Mesothelial cell of epicardium (in vitro differentiated cells): ENCODE measurements at regions not wholly inside any gene's neighbourhood (a gene's known extent, or its start where the extent isn't known, plus 50 kb on each side); places are given as distances from the start of the nearest gene placed in this dataset.

Source experiments
- DNase-seq, 2 experiments: peaks; one replicate each; pipeline ENCODE4 v3.0.0; 2021; ENCODE audit warnings: low spot score in 2 of 2; ENCODE audit not compliant: unreplicated experiment in 2 of 2
- H3K27ac Mint-ChIP-seq: 2 replicates; pipeline ENCODE4 v1.8.0; 2021; ENCODE audit warnings: mixed read lengths
- H3K27me3 Mint-ChIP-seq: 2 replicates; pipeline ENCODE4 v1.8.0; 2021; ENCODE audit warnings: low read depth, mixed read lengths
- H3K36me3 Mint-ChIP-seq: 2 replicates; pipeline ENCODE4 v1.8.0; 2021; ENCODE audit warnings: mixed read lengths
- H3K4me1 Mint-ChIP-seq: 2 replicates; pipeline ENCODE4 v1.8.0; 2021; ENCODE audit warnings: mixed read lengths
- H3K4me3 Mint-ChIP-seq: 2 replicates; pipeline ENCODE4 v1.8.0; 2021; ENCODE audit warnings: mild to moderate bottlenecking, moderate library complexity, mixed read lengths
- H3K9me3 Mint-ChIP-seq: 2 replicates; pipeline ENCODE4 v1.8.0; 2021; ENCODE audit warnings: mixed read lengths
- TF ChIP-seq, protein P1 (sequence below): fragments of 200-600 bp; sonication (generic); IDR thresholded peaks from one replicate; pipeline ENCODE4 v1.5.0; 2021; ENCODE audit warnings: antibody characterized with exemption; ENCODE audit not compliant: unreplicated experiment

DNA sequence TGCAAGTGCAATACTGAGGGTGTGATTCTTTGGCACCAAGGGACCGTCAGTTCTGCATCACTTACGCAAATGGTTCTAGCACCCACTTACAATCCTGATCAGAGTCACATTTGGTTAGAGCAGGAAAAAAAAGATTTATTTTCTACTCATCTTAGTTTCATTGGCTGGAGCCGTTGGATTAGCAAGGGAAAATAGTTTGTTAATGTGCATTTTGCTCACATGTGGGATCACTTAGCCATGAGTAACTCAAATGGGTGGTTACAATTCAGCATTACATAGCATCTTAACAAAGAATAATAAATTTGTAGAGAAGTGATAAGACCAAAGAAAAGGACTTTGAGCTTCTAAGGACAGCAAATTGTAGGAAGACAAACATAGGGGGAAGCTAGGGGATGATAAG lies 216.9 kb downstream of the AUH start:
- H3K27ac Mint-ChIP-seq = no peak overlapping the region
- TF ChIP-seq, protein P1, sequence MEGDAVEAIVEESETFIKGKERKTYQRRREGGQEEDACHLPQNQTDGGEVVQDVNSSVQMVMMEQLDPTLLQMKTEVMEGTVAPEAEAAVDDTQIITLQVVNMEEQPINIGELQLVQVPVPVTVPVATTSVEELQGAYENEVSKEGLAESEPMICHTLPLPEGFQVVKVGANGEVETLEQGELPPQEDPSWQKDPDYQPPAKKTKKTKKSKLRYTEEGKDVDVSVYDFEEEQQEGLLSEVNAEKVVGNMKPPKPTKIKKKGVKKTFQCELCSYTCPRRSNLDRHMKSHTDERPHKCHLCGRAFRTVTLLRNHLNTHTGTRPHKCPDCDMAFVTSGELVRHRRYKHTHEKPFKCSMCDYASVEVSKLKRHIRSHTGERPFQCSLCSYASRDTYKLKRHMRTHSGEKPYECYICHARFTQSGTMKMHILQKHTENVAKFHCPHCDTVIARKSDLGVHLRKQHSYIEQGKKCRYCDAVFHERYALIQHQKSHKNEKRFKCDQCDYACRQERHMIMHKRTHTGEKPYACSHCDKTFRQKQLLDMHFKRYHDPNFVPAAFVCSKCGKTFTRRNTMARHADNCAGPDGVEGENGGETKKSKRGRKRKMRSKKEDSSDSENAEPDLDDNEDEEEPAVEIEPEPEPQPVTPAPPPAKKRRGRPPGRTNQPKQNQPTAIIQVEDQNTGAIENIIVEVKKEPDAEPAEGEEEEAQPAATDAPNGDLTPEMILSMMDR = no peak
- H3K36me3 Mint-ChIP-seq = no peaks in the 10 kb centered on the region
- no peak for DNase-seq
- H3K4me1 Mint-ChIP-seq = no peaks in the 10 kb centered on the region
- no peaks in the 10 kb centered on the region for H3K27me3 Mint-ChIP-seq
- H3K9me3 Mint-ChIP-seq = peaks cover 18% of the 10 kb centered on the region
- H3K4me3 Mint-ChIP-seq = no peak overlapping the region

DNA sequence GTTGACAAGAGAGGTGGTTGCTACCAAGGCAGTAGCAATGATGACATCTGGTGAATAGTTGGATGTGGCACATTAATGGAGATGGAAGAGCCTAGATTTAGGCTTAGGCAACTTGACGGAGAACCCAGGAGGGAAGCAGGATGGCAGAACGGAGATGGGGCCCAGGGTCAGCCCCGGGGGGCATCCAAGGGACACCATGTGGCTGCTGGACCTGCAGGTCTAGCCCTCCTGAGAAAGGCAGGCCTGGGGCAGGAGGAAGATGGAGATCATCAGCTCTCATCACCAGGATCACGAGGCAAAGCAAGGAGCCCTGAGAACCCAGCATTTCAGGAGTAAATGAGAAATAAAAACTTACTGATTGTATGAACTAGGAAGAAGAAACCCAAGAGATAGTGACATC lies 216.2 kb downstream of the AUH start:
- Mint-ChIP-seq H3K27ac (no peak overlapping the region), H3K27me3 (no peaks in the 10 kb centered on the region), H3K4me3 (no peak overlapping the region), H3K36me3 (peaks cover 1% of the 10 kb centered on the region), H3K9me3 (peaks cover 23% of the 10 kb centered on the region), H3K4me1 (no peaks in the 10 kb centered on the region)
- TF ChIP-seq, protein P1 = no peak
- DNase-seq = no peak

DNA sequence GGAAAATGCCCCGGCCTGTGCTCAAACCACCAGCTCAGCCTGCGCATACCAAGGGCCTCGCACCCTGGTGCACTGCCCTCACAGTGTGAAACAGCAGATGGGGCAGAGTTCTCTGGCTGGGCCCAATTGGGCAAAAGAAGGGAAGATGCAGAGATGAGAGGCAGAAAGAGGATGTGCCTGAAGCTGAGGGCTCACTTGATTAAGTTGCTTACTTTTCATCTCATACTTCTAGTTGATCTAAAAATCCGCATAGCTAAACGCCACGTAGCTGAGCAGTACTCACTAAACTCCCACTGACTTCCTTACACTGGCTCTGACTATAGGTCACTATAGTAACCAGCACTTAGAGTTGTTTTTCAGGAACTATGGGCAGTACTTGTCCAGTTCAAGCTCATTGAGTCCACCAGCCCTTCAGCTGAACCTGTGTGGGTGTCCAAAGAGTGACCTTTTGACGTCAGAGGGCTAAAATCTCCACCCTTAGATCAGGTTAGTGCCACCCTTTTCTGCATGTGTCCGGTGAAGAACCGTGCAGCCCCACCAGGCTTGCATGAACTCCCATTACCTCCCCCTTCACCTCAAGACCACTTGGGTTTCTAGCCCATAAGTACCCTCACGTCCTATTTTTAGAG lies 215.2 kb downstream of the AUH start:
- peaks cover 28% of the 10 kb centered on the region for H3K9me3 Mint-ChIP-seq
- H3K36me3 Mint-ChIP-seq = peaks cover 1% of the 10 kb centered on the region
- TF ChIP-seq, protein P1 = no peak
- H3K27me3 Mint-ChIP-seq = no peaks in the 10 kb centered on the region
- DNase-seq = no peak
- no peak overlapping the region for H3K27ac Mint-ChIP-seq
- H3K4me3 Mint-ChIP-seq = no peak overlapping the region
- no peaks in the 10 kb centered on the region for H3K4me1 Mint-ChIP-seq

DNA sequence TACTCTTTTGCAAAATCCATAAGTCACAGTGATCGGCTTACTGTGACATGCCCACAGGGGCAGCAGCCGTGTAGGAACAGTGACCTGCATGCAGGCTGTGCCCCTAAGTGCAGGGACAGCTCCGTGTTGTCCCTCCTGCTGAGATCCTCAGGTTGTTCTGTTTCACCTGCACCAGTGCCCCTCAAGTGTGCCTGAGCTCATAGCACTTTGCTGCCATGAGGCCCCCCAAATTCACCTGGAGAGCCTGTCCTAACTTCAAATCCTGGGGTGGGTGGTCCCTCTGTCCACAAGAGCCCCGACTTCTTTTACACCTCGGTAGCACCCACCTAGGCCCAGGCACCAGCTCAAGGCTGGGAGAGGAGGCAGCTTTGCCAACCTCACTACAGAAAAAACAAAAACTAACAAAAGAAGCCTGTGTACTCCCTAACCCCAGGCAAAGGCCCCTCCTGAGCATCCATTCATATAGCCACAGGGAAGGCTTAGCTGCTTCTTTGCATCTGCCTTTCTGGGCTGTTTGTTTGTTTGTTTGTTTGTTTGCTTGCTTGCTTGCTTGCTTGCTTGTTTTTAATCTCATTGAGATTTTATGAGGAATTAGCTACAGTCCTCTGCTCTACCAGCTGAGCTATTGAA lies 214.5 kb downstream of the AUH start:
- TF ChIP-seq, protein P1 = no peak
- no peak for DNase-seq
- Mint-ChIP-seq H3K4me3 (no peak overlapping the region), H3K9me3 (peaks cover 28% of the 10 kb centered on the region), H3K36me3 (peaks cover 1% of the 10 kb centered on the region), H3K27me3 (no peaks in the 10 kb centered on the region), H3K27ac (no peak overlapping the region), H3K4me1 (no peaks in the 10 kb centered on the region)

DNA sequence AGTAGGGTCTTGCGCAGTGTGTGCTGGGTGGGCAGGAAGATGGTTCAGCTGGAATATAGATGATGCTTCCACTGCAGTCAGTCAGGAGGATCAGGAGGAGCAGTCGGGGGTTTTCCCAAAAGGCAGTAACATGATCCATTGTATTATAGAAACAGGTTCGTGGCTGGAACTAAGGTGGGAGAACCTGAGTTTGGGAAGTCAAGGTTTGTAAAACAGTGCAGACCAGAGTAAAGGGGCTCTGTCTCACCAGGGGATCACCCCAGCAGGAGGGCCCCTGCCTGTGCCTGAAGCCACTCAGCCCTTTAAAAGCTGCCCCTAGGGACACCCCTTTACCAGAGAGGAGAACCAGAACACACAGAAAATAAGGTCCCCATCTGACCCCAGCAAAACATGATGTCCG lies 213.4 kb downstream of the AUH start:
- Mint-ChIP-seq H3K4me1 (no peaks in the 10 kb centered on the region), H3K9me3 (peaks cover 39% of the 10 kb centered on the region), H3K27ac (no peak overlapping the region), H3K27me3 (no peaks in the 10 kb centered on the region), H3K4me3 (no peak overlapping the region), H3K36me3 (peaks cover 1% of the 10 kb centered on the region)
- no peak for DNase-seq
- TF ChIP-seq, protein P1 = no peak
